ENCODE measurements at regions not wholly inside any gene's neighbourhood (a gene's known extent, or its start where the extent isn't known, plus 50 kb on each side); places are given as distances from the start of the nearest gene placed in this dataset.

- TF ChIP-seq RARA (CRISPR knock-in tag; IDR thresholded peaks at IDR 0.05), result no peak
- TF ChIP-seq ZNF646 (CRISPR knock-in tag; IDR thresholded peaks at IDR 0.05), result no peak
- TF ChIP-seq, protein P1, sequence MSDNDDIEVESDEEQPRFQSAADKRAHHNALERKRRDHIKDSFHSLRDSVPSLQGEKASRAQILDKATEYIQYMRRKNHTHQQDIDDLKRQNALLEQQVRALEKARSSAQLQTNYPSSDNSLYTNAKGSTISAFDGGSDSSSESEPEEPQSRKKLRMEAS (IDR thresholded peaks at IDR 0.05), result no peak
- no peak for TF ChIP-seq ZNF7 (CRISPR knock-in tag; IDR thresholded peaks at IDR 0.05)
- no peak for TF ChIP-seq ELF4 (CRISPR knock-in tag; IDR thresholded peaks at IDR 0.05; ENCODE audit: borderline replicate concordance)
- TF ChIP-seq NBN (conservative IDR thresholded peaks at IDR 0.05), result no peak
- TF ChIP-seq FOXA1 (IDR thresholded peaks at IDR 0.05), result no peak
- TF ChIP-seq FOXA1 (CRISPR knock-in tag; IDR thresholded peaks at IDR 0.05), result no peak
- TF ChIP-seq SIN3A (IDR thresholded peaks at IDR 0.05; ENCODE audit: borderline replicate concordance, low read depth, low read length), result no peak
- TF ChIP-seq POLR2A (IDR thresholded peaks at IDR 0.05; ENCODE audit: insufficient read depth in 1 of 2, low read depth in 2 of 2, low read length in 2 of 2), result no peak
- TF ChIP-seq STAT5B (CRISPR knock-in tag; IDR thresholded peaks at IDR 0.05), result no peak
Measured at GRCh38 chr22:48850658-48851287, 976.9 kb downstream of the BRD1 start.

Data from HepG2 (cell line).